GM18870 (cell line): ENCODE measurements at regions not wholly inside any gene's neighbourhood (a gene's known extent, or its start where the extent isn't known, plus 50 kb on each side); places are given as distances from the start of the nearest gene placed in this dataset.
A peak's percentile ranks its signal among the peaks of the same experiment; 100 is the strongest.

ENCODE experiments used
- ATAC-seq: cut with Tn5 transposase; IDR thresholded peaks from one replicate; pipeline ENCODE4 v1.9.1; 2021; ENCODE audit warnings: moderate library complexity; ENCODE audit not compliant: unreplicated experiment

DNA sequence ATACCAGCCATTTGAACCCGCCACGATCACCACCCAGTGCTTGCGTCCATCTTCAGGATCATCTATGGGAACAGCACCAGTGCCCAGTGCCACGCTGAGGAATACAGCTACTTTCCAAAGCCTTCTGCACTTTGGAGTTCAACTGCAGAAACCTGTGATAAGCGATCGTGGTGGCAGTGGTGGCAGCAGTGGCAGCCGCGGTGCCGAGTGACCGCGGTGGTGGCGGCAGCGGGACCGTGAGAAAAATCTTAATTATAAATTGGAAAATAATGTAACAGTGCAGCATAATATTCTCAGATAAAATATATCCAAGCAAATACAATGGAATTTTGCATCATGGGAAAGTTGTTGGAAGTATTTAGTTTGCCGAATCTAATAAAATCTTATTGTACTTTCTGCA is 2270.9 kb downstream of the PCDH9 start:
- no peak for ATAC-seq

DNA sequence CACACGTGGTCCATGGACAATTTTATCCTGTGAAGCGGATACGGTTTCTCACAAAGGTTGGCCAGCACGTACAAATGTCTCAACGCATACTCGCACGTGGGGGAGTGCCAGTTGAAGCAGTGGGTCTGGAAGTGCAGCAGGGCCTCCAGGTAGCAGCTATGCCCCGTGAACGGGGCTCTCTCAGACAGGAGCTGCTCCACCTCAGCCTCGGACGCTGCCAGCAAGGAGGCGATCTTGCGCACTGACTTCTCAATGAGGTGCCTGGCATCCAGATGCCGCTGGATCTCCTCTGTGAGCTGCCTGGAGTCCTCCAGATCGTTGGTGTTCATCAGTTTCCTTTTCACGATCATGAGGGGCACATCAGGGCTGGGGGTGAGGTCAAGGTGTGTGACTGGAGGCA is 2272.0 kb downstream of the PCDH9 start:
- no peak for ATAC-seq

DNA sequence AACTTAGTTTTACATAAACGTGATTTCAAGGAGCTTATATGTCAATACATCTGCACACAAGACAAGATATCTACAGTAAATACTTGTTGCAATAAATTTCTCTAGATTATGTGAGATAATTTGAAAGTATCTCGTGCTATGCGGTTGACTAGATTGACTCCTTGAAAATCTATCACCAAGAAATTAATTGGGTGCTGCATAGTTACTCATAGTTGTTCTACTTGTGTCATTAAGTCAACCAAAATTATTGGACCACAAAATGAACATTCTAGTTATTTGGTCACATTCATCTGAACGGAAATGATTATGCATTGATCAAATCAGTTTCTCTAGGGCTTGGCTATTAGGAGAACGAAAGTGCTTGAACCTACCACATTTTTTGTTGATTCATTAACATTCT is 2291.5 kb downstream of the PCDH9 start:
- no peak for ATAC-seq

DNA sequence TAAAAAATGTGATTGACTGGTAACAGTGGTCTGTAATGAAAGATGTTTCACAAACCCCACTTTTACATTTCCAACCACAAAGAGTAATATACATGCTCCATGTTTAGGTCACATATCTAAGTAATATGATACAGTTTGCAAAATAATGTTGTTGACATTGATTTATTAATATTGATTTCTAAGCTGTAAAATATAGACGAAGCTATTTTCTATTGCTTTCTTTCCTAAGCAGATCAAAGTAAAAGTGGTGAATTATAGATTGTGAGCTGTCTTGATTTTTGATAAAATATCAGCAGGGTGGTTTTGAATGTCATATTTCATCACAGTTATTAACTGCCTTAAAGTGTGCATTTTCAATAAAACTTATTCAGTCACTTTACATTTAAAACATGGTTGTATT is 2292.8 kb downstream of the PCDH9 start:
- ATAC-seq, result no peak

DNA sequence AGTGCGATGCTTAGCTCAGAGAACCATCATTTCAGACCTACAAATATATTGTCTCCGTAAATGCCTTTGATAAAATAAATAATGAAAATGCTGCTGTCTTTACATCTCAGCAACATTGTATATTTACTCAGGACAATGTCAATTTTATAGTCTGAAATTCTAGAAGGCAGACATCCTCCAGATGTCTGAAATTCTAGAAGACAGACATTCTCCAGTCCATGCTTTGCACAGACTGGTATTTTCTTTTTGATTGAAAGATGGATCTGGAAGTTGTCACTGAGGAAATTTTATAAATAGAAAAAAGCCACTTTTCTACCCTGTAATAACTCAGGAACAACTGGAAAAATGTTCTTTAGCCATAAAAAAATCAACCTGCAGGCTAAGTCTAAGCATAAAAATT is 2293.3 kb downstream of the PCDH9 start:
- no peak for ATAC-seq

DNA sequence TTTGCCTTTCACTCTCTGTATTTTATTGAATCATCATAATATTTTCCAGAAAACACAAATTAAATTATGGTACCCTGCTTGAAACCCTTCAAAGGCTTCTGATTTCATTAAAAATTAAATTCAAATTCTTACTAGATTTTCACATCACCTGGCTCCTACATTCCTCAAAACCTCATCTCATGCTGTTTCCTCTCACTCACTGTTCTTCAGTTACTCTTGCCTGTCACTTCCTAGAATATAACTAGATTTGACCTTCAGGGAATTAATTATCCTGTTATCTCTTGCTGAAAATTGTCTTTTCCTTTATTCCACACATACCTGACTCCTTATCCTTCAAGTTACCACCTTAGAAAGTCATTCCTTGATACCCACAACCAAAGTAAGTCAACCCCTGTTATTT is 2294.7 kb downstream of the PCDH9 start:
- no peak for ATAC-seq

DNA sequence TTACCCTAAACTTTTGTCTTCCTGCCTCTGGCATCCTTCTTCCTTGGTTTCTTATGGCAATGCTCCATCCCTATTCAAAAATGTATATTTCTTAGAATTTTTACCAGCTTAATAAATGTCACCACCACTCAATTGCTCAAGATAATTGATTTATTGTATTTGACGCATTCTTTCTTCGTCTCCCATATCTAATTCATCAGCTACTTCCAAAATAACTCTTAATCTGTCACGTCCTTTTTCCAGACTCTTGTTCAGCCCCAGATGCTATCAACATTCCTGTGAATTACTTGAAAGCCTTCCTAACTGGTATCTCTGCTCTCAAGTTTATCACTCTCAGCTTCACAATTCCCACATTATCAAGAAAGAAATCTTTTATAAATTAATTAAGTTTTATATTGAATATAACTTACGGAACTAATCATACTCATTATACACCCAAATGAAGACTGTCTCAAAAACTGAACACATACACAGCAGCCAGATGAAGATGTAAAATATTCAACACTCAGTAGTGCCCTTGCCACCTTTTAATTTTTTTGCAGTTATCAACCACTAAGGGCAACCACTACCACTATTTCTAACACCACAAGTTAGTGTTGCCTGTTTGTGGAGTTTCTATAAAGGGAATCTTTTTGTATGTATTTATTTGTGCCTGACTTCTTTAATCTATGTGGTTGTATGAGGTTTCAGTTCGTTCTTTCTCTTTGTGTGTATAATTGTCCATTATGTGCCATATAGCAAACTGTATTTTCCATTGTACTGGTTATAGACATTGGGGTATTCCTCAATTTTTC is 2295.4 kb downstream of the PCDH9 start:
- no peak for ATAC-seq

DNA sequence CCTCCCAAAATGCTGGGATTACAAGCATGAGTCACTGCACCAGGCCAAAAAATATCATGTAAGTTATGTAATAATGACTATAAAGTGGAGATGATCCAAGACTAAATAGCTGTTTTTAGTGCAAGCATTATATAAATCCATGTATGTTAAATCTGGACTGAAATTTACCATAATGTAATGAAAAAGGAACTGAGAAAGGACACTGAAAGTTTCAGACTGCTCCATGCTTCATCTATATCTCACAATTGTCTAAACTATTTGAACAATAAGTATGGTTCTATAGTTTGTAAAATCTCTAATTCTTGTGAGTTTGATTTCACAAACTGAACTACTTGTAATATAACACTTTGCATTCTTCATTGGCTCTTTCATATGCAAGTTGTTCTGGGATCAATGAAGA is 2299.5 kb downstream of the PCDH9 start:
- no peak for ATAC-seq

DNA sequence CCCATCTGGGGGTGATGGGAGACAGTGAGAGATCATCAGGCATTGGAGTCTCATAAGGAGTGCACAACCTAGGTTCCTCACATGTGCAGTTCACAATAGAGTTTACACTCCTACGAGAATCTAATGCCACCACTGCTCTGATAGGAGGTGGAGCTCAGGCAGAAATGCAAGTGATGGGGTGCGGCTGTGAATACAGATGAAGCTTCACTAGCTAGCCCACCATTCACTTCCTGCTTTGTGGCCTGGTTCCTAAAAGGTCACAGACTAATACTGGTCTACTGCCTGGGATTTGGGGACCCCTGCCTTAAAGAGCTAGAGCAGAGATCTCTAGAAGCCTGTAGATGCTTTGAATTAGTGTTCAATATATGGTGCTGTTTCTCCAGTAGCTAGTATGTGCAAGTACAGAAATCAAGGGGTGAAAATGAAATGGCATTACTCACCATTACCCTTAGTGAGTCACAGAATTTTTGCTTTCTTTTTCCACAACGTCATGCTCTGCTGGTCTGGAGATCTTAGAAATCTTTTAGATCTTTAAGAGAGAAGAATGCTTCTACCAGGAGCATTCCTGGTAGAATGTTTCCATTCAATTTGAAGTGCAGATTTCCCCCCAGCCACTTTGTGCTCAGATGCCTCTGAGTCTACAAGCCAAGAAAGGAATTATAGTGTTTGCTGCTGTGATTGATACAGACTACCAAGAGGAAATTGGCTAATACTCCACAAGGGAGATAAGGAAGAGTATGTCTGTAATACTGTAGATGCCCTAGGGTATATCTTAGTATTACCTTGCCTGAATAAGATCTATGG is 2301.2 kb downstream of the PCDH9 start:
- peak; percentile 78 for ATAC-seq

DNA sequence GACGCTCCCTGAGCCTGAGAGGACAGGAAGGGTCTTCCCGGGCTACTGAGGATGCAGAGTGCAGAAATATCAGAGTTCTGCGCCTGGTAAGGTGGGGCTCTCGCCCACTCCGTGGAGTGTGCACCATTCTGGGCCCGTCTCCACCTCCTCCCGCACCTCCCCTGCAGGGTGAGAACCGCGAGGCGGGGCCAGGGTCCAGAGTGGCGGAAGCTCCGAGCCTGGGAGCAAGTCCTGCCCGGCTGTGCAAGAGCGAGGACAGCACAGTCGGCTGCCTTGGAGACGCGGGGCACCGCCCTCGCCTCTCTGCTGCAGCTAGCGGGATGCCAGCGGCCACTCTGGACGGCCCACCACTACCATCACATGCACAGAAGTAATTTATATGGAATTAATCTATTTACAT is 2304.4 kb downstream of the PCDH9 start:
- no peak for ATAC-seq

DNA sequence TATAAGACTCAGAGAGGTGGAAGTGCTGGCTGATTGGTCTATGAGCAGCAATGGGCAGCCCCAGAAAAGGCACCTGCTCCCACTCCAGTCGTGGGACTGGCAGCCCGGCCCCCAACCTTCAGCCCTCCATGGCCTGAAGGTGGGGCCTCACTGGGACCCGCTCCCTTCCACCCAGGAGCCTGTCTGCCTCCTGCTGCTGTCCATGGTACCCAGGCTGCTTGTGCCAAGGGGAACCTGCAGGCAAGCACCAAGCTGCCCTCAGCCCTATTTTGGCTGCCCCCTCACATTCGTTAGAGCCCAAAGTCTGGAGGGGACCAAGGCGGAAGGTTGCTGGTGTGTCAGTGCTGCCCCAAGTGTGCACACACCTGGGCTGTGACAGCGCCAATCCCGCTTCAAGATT is 2304.9 kb downstream of the PCDH9 start:
- no peak for ATAC-seq

DNA sequence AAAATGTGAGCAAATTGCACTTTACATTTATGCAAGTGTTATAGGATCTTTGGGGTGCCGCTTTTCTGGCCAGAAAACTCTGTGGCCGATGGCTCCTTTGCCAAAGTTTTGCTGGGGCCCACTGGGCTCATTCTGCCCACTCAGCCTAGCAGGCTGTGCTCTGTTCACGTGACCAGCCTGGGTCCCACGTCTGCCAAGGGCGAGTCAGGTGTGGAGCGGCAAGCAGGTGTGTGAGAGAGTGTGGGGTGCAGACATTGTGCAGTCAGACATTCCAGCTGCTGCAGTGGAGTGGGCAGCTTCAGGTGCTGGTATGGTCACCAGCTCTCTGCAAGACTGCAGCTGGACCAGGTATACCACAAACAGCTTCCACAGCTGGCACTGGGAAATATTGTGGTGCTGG is 2305.7 kb downstream of the PCDH9 start:
- no peak for ATAC-seq

DNA sequence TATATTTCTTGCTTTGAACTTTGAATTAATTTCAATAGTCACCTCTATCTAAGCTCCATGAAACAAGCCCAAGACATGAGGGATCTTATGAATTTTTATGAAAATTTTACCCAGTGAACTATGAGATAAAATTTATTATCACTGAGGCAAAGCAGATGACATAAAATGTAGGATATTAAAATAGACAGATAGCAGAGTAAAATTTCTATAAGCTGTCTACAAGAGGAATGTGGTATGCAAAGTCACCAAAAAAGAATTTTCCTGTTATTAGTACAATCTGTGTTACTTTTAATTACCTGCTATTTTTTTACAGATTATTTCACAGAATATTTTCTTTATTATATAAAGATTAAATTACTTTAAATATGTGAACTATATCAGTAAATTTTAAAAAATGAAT is 2312.6 kb downstream of the PCDH9 start:
- ATAC-seq, result no peak

DNA sequence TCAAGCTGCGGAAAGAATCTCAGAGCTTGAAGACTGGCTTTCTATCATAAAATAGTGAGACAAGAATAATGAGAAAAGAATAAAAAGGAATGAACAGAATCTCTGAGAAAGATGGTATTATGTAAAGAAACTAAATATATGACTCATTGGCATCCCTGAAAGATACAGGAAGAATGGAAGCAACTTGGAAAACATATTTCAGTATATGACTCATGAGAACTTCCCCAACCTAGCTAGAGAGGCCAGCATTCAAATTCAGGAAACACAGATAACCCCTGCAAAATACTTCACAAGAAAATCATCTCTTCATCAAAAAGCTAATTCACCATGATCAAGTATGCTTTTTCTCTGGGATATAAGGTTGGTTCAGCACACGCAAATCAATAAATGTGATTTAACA is 2318.0 kb downstream of the PCDH9 start:
- no peak for ATAC-seq

DNA sequence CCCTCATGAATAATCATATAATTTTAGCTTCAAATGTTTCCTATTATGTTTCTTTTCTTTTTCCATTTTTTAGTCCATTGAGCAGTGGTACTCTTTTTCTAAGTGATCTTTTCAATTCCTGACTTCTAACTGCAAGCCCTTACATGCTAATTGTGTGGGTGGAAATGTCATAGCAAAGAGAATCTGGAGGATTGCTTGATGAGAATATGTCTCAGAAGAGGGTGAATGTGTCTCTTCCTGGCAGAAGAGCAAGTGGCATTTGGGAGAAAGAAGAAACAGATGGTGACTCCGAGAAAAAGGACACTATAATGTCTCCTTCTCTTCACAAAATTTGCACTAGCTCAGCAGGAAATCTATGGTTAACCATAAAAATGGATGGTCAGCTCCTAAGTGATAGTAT is 2320.0 kb downstream of the PCDH9 start:
- ATAC-seq, result no peak

DNA sequence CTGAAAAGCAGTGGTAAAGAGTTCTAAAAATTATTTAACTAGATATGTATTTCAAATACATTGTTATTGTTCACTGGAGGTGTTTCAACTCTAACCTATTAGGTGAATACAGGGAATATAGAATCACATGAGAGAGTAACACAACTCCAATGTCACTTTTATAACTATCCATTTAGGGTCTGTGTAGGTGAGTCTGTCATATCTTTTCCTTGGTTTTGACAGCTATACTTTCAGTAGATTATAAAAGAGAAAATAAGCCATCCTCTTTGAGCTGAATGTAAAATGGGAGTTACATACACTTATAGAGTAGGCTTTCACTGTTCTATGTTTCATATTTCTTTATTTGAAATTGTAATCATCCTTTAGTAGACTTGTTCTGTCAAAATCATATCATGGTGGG is 2321.0 kb downstream of the PCDH9 start:
- ATAC-seq, result no peak

DNA sequence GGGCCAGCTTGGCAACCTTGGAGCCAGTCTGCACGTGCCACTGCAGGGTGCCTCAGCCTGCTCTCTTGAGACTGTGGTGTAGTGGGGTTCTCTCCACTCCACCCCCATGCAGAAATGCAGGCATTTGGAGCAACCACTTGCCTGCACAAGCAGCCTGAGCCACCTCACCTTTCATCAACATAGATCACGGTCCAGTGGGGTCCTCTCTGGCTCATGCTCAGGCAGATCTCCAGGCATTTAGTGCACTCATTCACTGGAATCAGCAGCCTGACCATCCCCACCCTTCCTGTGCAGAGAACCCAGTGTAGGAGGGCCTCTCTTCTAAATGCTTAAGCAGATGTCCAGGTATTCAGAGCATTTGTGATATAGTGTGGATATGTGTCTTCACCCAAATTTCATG is 2330.1 kb downstream of the PCDH9 start:
- no peak for ATAC-seq

DNA sequence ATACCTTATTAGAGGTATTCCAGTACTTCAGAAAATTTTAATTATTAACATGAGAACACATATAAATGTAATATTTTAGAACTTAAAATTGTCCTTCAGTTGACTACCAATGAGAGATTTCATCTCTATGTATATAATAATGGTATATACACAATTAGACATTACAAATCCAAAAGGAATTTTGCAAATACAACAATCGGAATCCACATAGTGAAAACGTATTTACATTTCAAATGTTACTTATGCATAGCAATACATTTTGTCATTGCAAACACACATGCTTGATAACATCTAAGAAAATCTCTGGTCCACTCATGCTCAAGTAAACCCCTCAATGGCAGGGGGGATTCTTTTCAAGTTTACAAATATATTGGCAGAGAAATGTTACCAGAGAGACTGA is 2345.2 kb downstream of the PCDH9 start:
- ATAC-seq, result no peak

DNA sequence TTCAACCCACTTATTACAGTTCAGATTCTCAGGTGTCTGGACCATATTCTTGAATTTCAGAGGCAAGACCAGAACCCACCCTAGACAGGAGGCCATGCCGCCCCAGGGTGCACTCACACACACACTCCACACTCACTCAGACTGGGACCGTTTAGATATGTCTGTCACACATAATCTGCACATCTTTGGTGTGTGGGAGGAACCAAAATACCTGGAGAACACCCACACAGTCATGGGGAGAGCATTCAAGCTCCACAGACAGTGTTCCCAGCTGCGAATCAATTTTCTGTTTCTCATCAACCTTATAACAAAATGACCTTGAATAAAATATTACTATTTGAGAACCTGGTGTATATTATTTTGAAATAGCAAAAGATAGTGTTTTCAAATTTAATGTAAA is 2353.0 kb downstream of the PCDH9 start:
- ATAC-seq, result no peak

DNA sequence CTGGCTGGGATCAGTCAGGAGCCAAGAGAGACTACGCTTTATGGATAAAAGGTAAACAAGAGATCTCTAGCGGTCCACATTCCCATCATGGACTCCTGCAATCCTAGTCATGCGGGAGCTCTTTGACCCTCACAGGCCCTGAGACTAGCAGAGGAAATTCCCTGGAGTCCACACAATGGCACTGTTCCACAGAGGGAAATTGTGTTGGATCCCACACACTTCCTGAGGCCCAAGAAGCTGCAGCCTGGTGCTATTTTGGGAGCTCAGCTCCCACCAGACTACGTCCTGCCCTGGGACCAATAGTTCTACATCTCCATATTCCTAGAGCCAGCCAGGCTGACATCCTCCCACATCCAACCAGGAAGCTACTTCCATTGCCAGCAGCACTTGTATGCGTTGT is 2358.4 kb downstream of the PCDH9 start:
- ATAC-seq, result no peak

DNA sequence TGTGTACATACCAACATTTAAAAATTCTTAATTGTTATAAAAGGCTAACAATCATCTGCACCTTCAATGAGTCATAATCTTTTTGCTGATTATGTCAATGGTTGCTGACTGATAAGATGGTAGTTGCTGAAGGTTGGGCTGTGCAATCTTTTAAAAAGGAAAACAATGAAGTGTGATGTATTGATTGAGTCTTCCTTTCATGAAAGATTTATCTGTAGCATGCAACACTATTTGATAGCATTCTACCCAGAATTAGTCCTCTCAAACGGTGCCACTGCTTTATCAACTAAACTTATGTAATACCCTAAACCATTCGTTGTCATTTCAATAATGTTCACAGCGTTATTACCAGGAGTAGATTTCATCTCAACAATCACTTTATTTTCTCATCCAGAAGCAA is 2360.6 kb downstream of the PCDH9 start:
- ATAC-seq, result no peak

DNA sequence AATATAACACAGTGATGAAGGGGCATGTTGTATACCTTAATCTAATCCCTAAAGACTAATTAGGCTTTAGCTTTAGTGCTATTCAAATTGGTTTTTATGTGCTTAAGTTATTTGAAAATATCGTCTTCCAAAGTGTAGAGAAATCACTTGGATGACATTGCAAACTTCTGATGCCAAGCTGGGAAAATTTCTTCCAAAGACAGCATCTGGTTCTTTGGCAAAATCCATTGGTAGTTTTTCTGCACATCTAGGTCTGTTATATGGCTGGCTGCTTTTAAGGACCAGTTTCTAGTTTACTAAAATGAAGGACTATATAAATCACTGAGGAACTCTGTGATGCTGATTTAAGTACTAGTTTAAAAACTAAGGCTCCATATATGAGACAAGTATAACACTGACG is 2362.3 kb downstream of the PCDH9 start:
- ATAC-seq, result no peak

DNA sequence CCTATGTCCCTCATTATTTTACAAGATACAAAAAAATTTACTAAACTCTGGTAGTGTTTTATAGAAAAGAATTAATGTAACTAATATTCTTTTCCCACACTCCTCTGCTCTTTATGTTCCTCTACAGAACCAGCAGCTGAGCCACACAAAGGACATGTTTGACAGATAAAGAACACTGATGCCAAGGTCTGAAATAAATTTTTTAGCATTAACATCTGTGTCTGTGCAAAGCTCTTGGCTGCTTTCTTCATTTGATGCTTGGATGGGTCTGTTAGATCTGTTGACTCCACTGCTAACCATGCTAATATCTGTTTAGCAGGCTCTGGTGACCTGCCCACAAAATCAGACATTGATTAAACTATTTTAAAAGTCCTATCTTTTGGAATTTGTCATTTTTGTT is 2363.8 kb downstream of the PCDH9 start:
- no peak for ATAC-seq
